ENCODE measurements at regions not wholly inside any gene's neighbourhood (a gene's known extent, or its start where the extent isn't known, plus 50 kb on each side); places are given as distances from the start of the nearest gene placed in this dataset.

GRCh38 chr13:22549126-22549525 is 631.7 kb upstream of the SGCG start:
- Histone ChIP-seq H3K36me3 (ENCODE audit: control insufficient read depth in 2 of 2, extremely low read depth in 1 of 2, insufficient read depth in 2 of 2, low read length in 2 of 2) (no peaks in the 10 kb centered on the region), H3K9me3 (ENCODE audit: control insufficient read depth, low read depth, low read length) (peaks cover 4% of the 10 kb centered on the region), H3K4me2 (ENCODE audit: control insufficient read depth, extremely low read depth, insufficient read depth, low read depth, low read length) (no peak overlapping the region), H3K9me1 (ENCODE audit: control insufficient read depth, extremely low read depth, insufficient read depth, low read length) (no peaks in the 10 kb centered on the region), H3K4me1 (ENCODE audit: control insufficient read depth, extremely low read depth, insufficient read depth, low read length) (no peaks in the 10 kb centered on the region), H3K79me2 (ENCODE audit: control insufficient read depth, insufficient read depth, low read length) (no peaks in the 10 kb centered on the region), H2AFZ (ENCODE audit: control insufficient read depth, low read length) (no peak overlapping the region), H3K4me3 (ENCODE audit: control insufficient read depth in 2 of 3, extremely low read depth in 1 of 3, insufficient read depth in 2 of 3, low read depth in 1 of 3, low read length in 3 of 3) (no peak overlapping the region), H4K20me1 (ENCODE audit: control insufficient read depth, extremely low read depth, insufficient read depth, low read length) (no peaks in the 10 kb centered on the region), H3K27me3 (ENCODE audit: control insufficient read depth, extremely low read depth, insufficient read depth, low read length) (no peaks in the 10 kb centered on the region), H3K27ac (ENCODE audit: control insufficient read depth, insufficient read depth, low read length) (no peak overlapping the region), H3K9ac (ENCODE audit: control insufficient read depth, extremely low read depth, insufficient read depth, low read length) (no peak overlapping the region)
- FAIRE-seq = no peak
- dilution Hi-C loops (cut with MboI; ENCODE audit: extremely low pct_ligation_motif_present, low sequenced_read_pairs) = no loop called here
- TF ChIP-seq, protein P1, sequence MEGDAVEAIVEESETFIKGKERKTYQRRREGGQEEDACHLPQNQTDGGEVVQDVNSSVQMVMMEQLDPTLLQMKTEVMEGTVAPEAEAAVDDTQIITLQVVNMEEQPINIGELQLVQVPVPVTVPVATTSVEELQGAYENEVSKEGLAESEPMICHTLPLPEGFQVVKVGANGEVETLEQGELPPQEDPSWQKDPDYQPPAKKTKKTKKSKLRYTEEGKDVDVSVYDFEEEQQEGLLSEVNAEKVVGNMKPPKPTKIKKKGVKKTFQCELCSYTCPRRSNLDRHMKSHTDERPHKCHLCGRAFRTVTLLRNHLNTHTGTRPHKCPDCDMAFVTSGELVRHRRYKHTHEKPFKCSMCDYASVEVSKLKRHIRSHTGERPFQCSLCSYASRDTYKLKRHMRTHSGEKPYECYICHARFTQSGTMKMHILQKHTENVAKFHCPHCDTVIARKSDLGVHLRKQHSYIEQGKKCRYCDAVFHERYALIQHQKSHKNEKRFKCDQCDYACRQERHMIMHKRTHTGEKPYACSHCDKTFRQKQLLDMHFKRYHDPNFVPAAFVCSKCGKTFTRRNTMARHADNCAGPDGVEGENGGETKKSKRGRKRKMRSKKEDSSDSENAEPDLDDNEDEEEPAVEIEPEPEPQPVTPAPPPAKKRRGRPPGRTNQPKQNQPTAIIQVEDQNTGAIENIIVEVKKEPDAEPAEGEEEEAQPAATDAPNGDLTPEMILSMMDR (optimal IDR thresholded peaks at IDR 0.05 in 1 of 3, IDR thresholded peaks at IDR 0.05 in 1 of 3, conservative IDR thresholded peaks at IDR 0.05 in 1 of 3; ENCODE audit: extremely low read depth in 1 of 3, insufficient read depth in 2 of 3, low read length in 3 of 3) = no peak
- no peak for TF ChIP-seq EZH2 (IDR thresholded peaks at IDR 0.05; ENCODE audit: low read length)
- DNase-seq (ENCODE audit: low read depth, low spot score) = no peak

DNA sequence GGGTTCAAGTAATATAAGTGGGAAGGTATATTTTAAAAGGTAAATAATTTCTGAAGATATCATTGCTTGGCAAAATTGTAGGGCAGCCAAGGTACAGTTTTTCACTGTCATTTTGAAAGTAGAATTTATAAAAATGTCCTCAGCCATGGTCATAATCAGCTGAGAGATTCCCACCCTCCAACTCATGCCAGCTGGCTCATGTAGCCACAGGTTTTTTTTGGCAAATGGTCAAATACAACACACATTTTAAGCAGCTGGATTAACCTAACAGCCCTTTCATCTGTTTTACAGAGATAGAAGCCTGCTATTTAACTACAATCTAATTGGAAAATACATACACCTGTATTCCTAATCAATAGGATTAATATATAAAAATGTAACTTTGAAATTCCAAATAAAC is 619.2 kb upstream of the SGCG start:
- no peaks in the 10 kb centered on the region for H3K79me2 ChIP-seq (ENCODE audit: control insufficient read depth, insufficient read depth, low read length)
- H3K27me3 ChIP-seq (ENCODE audit: control insufficient read depth, extremely low read depth, insufficient read depth, low read length) = no peaks in the 10 kb centered on the region
- H3K4me3 ChIP-seq (ENCODE audit: control insufficient read depth in 2 of 3, extremely low read depth in 1 of 3, insufficient read depth in 2 of 3, low read depth in 1 of 3, low read length in 3 of 3) = no peak overlapping the region
- FAIRE-seq (no peak), DNase-seq (ENCODE audit: low read depth, low spot score) (no peak)
- no peak overlapping the region for H2AFZ ChIP-seq (ENCODE audit: control insufficient read depth, low read length)
- no peak overlapping the region for H3K9ac ChIP-seq (ENCODE audit: control insufficient read depth, extremely low read depth, insufficient read depth, low read length)
- dilution Hi-C loops (cut with MboI; ENCODE audit: extremely low pct_ligation_motif_present, low sequenced_read_pairs) = no loop called here
- no peaks in the 10 kb centered on the region for H3K36me3 ChIP-seq (ENCODE audit: control insufficient read depth in 2 of 2, extremely low read depth in 1 of 2, insufficient read depth in 2 of 2, low read length in 2 of 2)
- H3K27ac ChIP-seq (ENCODE audit: control insufficient read depth, insufficient read depth, low read length) = no peak overlapping the region
- H4K20me1 ChIP-seq (ENCODE audit: control insufficient read depth, extremely low read depth, insufficient read depth, low read length) = no peaks in the 10 kb centered on the region
- H3K9me3 ChIP-seq (ENCODE audit: control insufficient read depth, low read depth, low read length) = no peaks in the 10 kb centered on the region
- no peak overlapping the region for H3K4me2 ChIP-seq (ENCODE audit: control insufficient read depth, extremely low read depth, insufficient read depth, low read depth, low read length)
- H3K4me1 ChIP-seq (ENCODE audit: control insufficient read depth, extremely low read depth, insufficient read depth, low read length) = no peaks in the 10 kb centered on the region
- no peaks in the 10 kb centered on the region for H3K9me1 ChIP-seq (ENCODE audit: control insufficient read depth, extremely low read depth, insufficient read depth, low read length)
- TF ChIP-seq, protein P1 (optimal IDR thresholded peaks at IDR 0.05 in 1 of 3, IDR thresholded peaks at IDR 0.05 in 1 of 3, conservative IDR thresholded peaks at IDR 0.05 in 1 of 3; ENCODE audit: extremely low read depth in 1 of 3, insufficient read depth in 2 of 3, low read length in 3 of 3) = no peak
- TF ChIP-seq EZH2 (IDR thresholded peaks at IDR 0.05; ENCODE audit: low read length) = no peak

All from keratinocyte (primary cell).